ENCODE measurements at regions not wholly inside any gene's neighbourhood (a gene's known extent, or its start where the extent isn't known, plus 50 kb on each side); places are given as distances from the start of the nearest gene placed in this dataset.

DNA sequence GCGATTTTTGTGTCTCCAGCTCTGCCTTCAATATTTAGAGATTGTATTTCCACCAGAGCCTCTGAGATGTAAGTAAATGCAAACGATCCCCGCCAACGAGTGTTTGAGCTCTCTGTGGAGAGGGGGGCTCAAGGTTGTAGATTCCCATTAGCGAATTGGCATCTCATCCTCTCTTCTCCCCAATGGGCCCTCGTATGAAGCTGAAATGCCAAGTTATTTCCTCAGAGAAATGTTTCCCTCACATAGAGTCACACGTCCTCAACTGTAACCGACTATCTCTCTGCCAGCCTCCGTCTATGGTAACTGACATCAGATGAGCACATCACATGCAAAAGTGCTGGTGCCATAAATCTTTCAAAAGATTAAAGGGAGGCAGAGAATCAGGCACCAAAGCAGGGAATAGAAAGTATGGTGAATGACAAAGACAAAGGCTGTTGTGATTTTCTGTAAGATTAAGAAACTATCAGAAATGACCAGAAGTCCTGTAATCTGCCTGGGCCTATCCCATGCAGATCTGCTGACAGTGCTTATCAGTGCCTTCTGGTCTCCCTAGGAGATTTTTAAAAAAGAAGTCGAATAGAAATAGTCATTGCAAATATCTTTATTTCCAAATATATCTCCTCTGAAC is 157.1 kb downstream of the PDGFRA start:
- TF ChIP-seq, protein P1, sequence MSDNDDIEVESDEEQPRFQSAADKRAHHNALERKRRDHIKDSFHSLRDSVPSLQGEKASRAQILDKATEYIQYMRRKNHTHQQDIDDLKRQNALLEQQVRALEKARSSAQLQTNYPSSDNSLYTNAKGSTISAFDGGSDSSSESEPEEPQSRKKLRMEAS (IDR thresholded peaks at IDR 0.05; ENCODE audit: low read depth, low read length) = no peak
- TF ChIP-seq MYC (IDR thresholded peaks at IDR 0.05; ENCODE audit: low read depth, low read length) = no peak
- no peak for TF ChIP-seq POLR2A (IDR thresholded peaks at IDR 0.05; ENCODE audit: extremely low read depth, insufficient read length)
- TF ChIP-seq, protein P2, sequence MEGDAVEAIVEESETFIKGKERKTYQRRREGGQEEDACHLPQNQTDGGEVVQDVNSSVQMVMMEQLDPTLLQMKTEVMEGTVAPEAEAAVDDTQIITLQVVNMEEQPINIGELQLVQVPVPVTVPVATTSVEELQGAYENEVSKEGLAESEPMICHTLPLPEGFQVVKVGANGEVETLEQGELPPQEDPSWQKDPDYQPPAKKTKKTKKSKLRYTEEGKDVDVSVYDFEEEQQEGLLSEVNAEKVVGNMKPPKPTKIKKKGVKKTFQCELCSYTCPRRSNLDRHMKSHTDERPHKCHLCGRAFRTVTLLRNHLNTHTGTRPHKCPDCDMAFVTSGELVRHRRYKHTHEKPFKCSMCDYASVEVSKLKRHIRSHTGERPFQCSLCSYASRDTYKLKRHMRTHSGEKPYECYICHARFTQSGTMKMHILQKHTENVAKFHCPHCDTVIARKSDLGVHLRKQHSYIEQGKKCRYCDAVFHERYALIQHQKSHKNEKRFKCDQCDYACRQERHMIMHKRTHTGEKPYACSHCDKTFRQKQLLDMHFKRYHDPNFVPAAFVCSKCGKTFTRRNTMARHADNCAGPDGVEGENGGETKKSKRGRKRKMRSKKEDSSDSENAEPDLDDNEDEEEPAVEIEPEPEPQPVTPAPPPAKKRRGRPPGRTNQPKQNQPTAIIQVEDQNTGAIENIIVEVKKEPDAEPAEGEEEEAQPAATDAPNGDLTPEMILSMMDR (IDR thresholded peaks at IDR 0.05; ENCODE audit: low read depth, low read length) = no peak
- no peak for DNase-seq (ENCODE audit: low read depth)
- no peak overlapping the region for H3K4me3 ChIP-seq (ENCODE audit: low read depth, low read length)

DNA sequence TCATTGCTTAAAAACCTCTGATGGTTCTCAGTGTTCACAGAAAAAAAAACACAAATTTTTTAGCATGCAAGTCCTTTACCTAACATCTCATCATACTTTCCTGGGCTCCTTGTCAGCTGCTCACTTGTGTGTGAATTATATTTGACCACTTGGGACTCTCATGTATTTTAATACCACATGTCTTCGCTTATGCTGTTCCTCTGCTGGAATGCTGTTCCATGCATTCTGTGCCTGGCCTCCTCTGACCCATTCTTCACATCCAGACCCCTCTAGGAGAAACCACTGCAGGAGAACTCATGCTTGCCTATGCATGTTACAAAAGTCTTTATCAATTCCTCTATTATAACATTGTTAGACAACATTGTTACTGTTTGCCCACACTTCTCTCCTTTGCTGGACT is 157.6 kb downstream of the PDGFRA start:
- TF ChIP-seq, protein P2 (IDR thresholded peaks at IDR 0.05; ENCODE audit: low read depth, low read length) = no peak
- TF ChIP-seq MYC (IDR thresholded peaks at IDR 0.05; ENCODE audit: low read depth, low read length) (no peak), POLR2A (IDR thresholded peaks at IDR 0.05; ENCODE audit: extremely low read depth, insufficient read length) (no peak)
- TF ChIP-seq, protein P1 (IDR thresholded peaks at IDR 0.05; ENCODE audit: low read depth, low read length) = no peak
- H3K4me3 ChIP-seq (ENCODE audit: low read depth, low read length) = no peak overlapping the region
- DNase-seq (ENCODE audit: low read depth) = no peak

DNA sequence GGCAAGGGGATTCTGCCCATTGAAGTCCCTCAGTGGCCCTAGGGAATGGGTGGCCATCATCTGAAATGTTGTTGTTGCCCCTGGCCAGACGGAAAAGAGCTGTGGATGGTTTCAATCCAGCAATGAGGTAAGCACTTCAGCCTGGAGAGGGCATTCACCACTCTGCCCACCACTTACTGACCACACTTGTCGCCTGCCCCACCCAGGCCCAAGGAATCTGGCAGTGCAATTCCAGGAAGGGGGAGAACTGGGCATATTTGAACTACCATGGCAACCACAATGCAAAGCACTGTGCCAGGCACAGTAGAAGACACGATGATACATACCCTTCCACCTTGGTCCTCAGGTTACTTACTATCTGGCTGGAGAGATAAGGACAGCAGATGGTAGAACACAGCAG is 161.6 kb downstream of the PDGFRA start:
- no peak for DNase-seq (ENCODE audit: low read depth)
- TF ChIP-seq, protein P1 (IDR thresholded peaks at IDR 0.05; ENCODE audit: low read depth, low read length) = no peak
- no peak for TF ChIP-seq MYC (IDR thresholded peaks at IDR 0.05; ENCODE audit: low read depth, low read length)
- TF ChIP-seq, protein P2 (IDR thresholded peaks at IDR 0.05; ENCODE audit: low read depth, low read length) = no peak
- no peak for TF ChIP-seq POLR2A (IDR thresholded peaks at IDR 0.05; ENCODE audit: extremely low read depth, insufficient read length)
- H3K4me3 ChIP-seq (ENCODE audit: low read depth, low read length) = no peak overlapping the region

DNA sequence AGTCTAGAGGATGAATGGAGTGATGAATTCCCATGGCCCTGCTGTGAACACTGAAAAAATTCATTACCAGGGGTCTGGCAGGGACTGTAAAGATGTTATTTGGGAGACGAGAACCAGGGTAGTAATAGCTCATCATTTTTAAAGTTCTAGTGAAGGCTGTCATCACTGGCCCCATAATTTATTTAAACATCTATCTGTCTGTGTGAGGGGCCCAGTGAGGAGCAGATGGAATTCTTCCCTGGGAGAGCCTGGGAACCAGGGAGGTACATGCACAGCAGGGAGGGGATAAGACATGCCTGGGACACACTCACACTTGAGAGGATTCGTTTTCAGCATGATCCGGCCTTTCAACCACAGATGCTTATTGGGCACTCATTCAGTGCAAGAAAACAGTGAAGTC is 162.0 kb downstream of the PDGFRA start:
- H3K4me3 ChIP-seq (ENCODE audit: low read depth, low read length) = no peak overlapping the region
- TF ChIP-seq POLR2A (IDR thresholded peaks at IDR 0.05; ENCODE audit: extremely low read depth, insufficient read length) = no peak
- no peak for TF ChIP-seq MYC (IDR thresholded peaks at IDR 0.05; ENCODE audit: low read depth, low read length)
- TF ChIP-seq, protein P2 (IDR thresholded peaks at IDR 0.05; ENCODE audit: low read depth, low read length) = no peak
- TF ChIP-seq, protein P1 (IDR thresholded peaks at IDR 0.05; ENCODE audit: low read depth, low read length) = no peak
- DNase-seq (ENCODE audit: low read depth) = no peak

DNA sequence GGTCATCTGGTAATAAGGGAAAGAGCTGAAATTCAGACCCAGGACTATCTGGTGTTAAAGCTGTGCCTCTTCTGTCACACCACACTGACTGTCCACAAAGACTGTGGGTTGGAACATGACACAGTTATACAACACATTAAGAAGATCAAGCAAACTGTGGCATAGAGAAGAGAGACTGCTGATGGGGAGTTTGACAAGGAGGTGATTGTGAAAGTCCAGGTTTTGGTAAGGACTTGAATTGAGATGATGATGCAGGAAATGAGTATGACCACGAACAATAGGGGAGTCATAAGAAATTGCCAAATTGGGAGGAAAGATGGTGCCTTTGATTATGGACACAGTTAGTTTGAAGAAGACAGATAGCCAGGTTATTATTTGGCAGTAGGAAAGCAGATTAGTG is 163.4 kb downstream of the PDGFRA start:
- TF ChIP-seq, protein P2 (IDR thresholded peaks at IDR 0.05; ENCODE audit: low read depth, low read length) = no peak
- TF ChIP-seq MYC (IDR thresholded peaks at IDR 0.05; ENCODE audit: low read depth, low read length) (no peak), POLR2A (IDR thresholded peaks at IDR 0.05; ENCODE audit: extremely low read depth, insufficient read length) (no peak)
- TF ChIP-seq, protein P1 (IDR thresholded peaks at IDR 0.05; ENCODE audit: low read depth, low read length) = no peak
- H3K4me3 ChIP-seq (ENCODE audit: low read depth, low read length) = no peak overlapping the region

More for the DNA sequence above, 163.4 kb downstream of the PDGFRA start:
- DNase-seq (ENCODE audit: low read depth) = no peak

All from NB4 (cell line).